Heart right ventricle (tissue), 16 donors: ENCODE measurements at regions not wholly inside any gene's neighbourhood (a gene's known extent, or its start where the extent isn't known, plus 50 kb on each side); places are given as distances from the start of the nearest gene placed in this dataset.

Experiments used
- ATAC-seq, 8 donors: fragments of 200-7000 bp; cut with Tn5 transposase; one replicate each; pipeline ENCODE4 v1.9.1; 2020; ENCODE audit warnings: mild to moderate bottlenecking in 8 of 8, moderate library complexity in 8 of 8, moderate number of reproducible peaks in 1 of 8
- DNase-seq, 2 donors: peaks; one replicate each; pipeline ENCODE4 v3.0.0-alpha.2; 2020
- H3K27ac ChIP-seq, 10 donors: fragments of 200-600 bp; sonication (generic) in 2 of 10; one replicate each; pipeline versions ENCODE4 v1.5.0 to v1.8.0; 2020 to 2022; ENCODE audit warnings: mild to moderate bottlenecking in 3 of 10
- H3K27me3 ChIP-seq, 7 donors: fragments of 200-600 bp; one replicate each; pipeline ENCODE4 v1.8.0; 2021 to 2022; ENCODE audit warnings: mild to moderate bottlenecking in 2 of 7
- H3K36me3 ChIP-seq, 9 donors: fragments of 200-600 bp; sonication (generic) in 1 of 9; one replicate each; pipeline versions ENCODE4 v1.5.0 to v1.8.0; 2020 to 2022; ENCODE audit warnings: mild to moderate bottlenecking in 2 of 9
- H3K4me1 ChIP-seq, 9 donors: fragments of 200-600 bp; sonication (generic) in 1 of 9; one replicate each; pipeline versions ENCODE4 v1.5.0 to v1.8.0; 2020 to 2022; ENCODE audit warnings: mild to moderate bottlenecking in 4 of 9
- H3K4me3 ChIP-seq, 10 donors: fragments of 200-600 bp; sonication (generic) in 2 of 10; one replicate each; pipeline versions ENCODE4 v1.5.0 to v1.8.0; 2020 to 2022; ENCODE audit warnings: mild to moderate bottlenecking in 7 of 10, moderate library complexity in 2 of 10
- H3K9me3 ChIP-seq, 11 donors: fragments of 200-600 bp in 10 of 11; sonication (generic) in 2 of 11; one replicate each; pipeline versions ENCODE4 v1.5.0 to v1.8.0; 2013 to 2022; ENCODE audit warnings: mild to moderate bottlenecking in 2 of 11, control low read depth in 1 of 11, moderate library complexity in 1 of 11
- WGBS, 2 donors: extraction: QIAGEN DNeasy Blood & Tissue Kit; methylation state at CpG; one replicate each; pipeline ENCODE4 v1.1.7; 2013; ENCODE audit warnings: inconsistent platforms in 1 of 2; 5-methylcytosine and 5-hydroxymethylcytosine counted together
- intact Hi-C, 10 donors: fragments of 100-400 bp; cut with DNase I; formaldehyde crosslinking; loops; one replicate each; pipeline versions ENCODE4 v1.11.1 to v1.14.2; 2022
- TF ChIP-seq, protein P1 (sequence below), 9 donors: fragments of 200-600 bp; sonication (generic) in 2 of 9; IDR thresholded peaks; one replicate each; pipeline versions ENCODE4 v1.5.0 to v1.8.0; 2021 to 2022; ENCODE audit warnings: antibody characterized with exemption in 9 of 9, mild to moderate bottlenecking in 5 of 9, moderate library complexity in 1 of 9
- donor health status: Arrhythmogenic right ventricular cardiomyopathy.
- donor health status: ischemic (EF 13 %, LVEDD 7.1; RV severe dilation, severe dysfunction).
- donor health status: healthy with polysubstance abuse.
- donor health status: DM: no; HTN: yes; CAD: no.
- donor health status: DM: no; HTN: no; CAD: no.
- donor health status: ischemic (EF 25% LVEDD 6.9; RV normal size, moderate dysfunction).
- donor health status: ischemic (EF 25% LVEDD 5.7; RV mildly dilated, moderate dysfunction).
- donor health status: healthy.
- donor health status: DM: yes; HTN: yes; CAD: no.
- donor health status: Ischemic cardiomyopathy.
- donor health status: ischemic (EF 35%, LVEDD 5.7; RV mildly dilated, moderate dysfunction).
- donor health status: nonischemic (EF 11% LVEDD 7.7; RV severe dilation, severe dysfunction).
- donor health status: DM: yes; HTN: yes; CAD: no.
- donor health status: PGD.
- donor health status: ischemic (EF 29% LVEDD 5.4; RV normal size, mild dysfunction).
- donor health status: nonischemic (EF 23%, LVEDD 6.1; RV moderate dilation, normal function).

DNA sequence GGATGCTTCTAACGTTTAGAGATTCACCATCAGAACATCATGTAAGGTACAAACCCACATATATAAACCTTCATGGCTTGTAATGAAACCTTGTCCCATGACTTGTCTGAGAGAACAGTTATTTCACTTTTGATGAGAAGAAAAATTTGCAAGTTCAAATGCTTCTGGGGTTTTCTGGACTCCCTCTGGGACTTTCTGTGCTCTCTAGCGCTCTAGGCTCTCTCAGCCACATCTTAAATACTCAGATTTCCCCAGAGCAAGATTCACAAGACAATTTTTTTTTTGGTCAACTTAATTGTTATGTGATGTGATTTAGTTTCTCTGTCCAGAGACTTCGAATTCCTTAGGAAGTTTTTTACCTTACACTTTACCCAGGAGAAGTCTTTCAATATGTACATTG, 282.8 kb upstream of the EDNRB start:
- intact Hi-C loops, result no loop called here
- DNase-seq (no peak), ATAC-seq (no peak)
- Histone ChIP-seq H3K36me3 (no peaks in the 10 kb centered on the region), H3K4me1 (no peaks in the 10 kb centered on the region), H3K9me3 (no peaks in the 10 kb centered on the region), H3K4me3 (no peak overlapping the region), H3K27ac (no peak overlapping the region), H3K27me3 (no peaks in the 10 kb centered on the region)
- WGBS, 2 donors, result 73 to 75% methylated on average over 3 of the region's 3 CpGs
- TF ChIP-seq, protein P1, sequence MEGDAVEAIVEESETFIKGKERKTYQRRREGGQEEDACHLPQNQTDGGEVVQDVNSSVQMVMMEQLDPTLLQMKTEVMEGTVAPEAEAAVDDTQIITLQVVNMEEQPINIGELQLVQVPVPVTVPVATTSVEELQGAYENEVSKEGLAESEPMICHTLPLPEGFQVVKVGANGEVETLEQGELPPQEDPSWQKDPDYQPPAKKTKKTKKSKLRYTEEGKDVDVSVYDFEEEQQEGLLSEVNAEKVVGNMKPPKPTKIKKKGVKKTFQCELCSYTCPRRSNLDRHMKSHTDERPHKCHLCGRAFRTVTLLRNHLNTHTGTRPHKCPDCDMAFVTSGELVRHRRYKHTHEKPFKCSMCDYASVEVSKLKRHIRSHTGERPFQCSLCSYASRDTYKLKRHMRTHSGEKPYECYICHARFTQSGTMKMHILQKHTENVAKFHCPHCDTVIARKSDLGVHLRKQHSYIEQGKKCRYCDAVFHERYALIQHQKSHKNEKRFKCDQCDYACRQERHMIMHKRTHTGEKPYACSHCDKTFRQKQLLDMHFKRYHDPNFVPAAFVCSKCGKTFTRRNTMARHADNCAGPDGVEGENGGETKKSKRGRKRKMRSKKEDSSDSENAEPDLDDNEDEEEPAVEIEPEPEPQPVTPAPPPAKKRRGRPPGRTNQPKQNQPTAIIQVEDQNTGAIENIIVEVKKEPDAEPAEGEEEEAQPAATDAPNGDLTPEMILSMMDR (IDR thresholded peaks at IDR 0.05), result no peak

DNA sequence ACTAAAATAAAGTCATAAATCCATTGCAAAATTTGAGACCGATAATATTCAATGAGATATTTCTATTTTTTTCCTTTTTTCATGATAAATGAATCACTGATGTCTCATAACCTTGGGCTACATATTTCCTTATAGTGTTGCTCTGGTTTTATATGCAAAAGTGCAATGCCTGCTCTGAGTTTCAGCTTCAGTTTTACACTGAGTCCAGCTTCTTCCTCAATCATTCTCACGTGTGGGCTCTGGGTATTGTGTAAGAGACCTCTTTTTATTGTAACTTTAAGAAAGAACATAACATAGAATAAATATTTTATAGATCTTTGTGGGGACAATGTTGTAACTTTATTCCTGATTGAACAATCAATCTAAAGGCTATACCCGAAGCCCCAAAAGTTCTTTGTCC, 280.2 kb upstream of the EDNRB start:
- Histone ChIP-seq H3K27ac (no peak overlapping the region), H3K4me3 (no peak overlapping the region), H3K27me3 (peaks cover 0 to 6% (median 0%) of the 10 kb centered on the region in 7 donors), H3K4me1 (no peaks in the 10 kb centered on the region), H3K9me3 (no peaks in the 10 kb centered on the region), H3K36me3 (no peaks in the 10 kb centered on the region)
- ATAC-seq (no peak), DNase-seq (no peak)
- 74 to 81% methylated on average over 3 of the region's 3 CpGs for WGBS, 2 donors
- intact Hi-C loops, result no loop called here
- TF ChIP-seq, protein P1 (IDR thresholded peaks at IDR 0.05), result no peak

DNA sequence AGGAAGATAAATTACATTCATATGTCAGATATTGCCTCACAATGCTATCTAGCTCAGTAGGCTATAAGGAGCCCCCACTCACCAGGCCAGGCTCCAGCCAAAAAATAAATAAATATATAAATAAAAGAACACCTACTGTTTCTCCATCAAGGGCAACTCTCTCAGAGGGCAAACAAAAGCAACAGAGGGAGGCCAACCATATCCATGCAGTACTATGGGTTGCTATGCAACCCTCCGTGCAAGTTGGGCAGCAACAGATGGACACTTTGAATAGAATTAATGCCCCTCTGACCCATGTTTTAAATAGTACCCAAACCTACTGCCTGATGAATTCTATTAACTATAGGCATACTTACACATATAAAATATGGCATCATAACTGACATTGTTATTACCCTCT, 279.8 kb upstream of the EDNRB start:
- WGBS, 2 donors, result 73 to 88% methylated on average over 1 of the region's 1 CpG
- peaks cover 0 to 6% (median 0%) of the 10 kb centered on the region in 7 donors for H3K27me3 ChIP-seq
- TF ChIP-seq, protein P1 (IDR thresholded peaks at IDR 0.05), result no peak

DNA sequence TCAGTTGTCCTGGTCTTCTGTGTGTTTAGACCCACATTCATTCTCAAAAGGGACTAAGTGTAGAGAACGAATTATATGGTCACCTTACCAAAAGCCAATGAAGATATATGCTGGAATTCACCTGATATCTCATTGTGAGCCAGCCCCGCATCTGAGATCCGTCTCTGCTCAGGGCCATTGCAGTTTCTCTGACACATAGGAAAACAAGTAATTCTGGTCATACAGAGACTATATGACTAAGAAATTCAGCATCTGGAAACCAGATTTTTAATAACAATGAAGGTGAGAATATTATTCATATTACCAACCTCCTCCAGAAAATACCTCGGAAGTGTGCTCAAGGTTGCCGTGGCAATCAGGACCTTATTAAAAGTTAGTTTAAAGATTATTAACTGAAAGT, 278.6 kb upstream of the EDNRB start:
- TF ChIP-seq, protein P1 (IDR thresholded peaks at IDR 0.05), result no peak
- Histone ChIP-seq H3K4me1 (no peaks in the 10 kb centered on the region), H3K9me3 (no peaks in the 10 kb centered on the region), H3K27ac (no peak overlapping the region), H3K36me3 (no peaks in the 10 kb centered on the region), H3K27me3 (peaks cover 0 to 6% (median 0%) of the 10 kb centered on the region in 7 donors), H3K4me3 (no peak overlapping the region)
- ATAC-seq, result no peak
- no peak for DNase-seq
- intact Hi-C loops, result no loop called here
- WGBS, 2 donors, result 81 to 83% methylated on average over 5 of the region's 5 CpGs

More for the DNA sequence above, 279.8 kb upstream of the EDNRB start:
- ATAC-seq, result no peak
- H3K36me3 ChIP-seq, result no peaks in the 10 kb centered on the region
- no peaks in the 10 kb centered on the region for H3K9me3 ChIP-seq
- H3K27ac ChIP-seq, result no peak overlapping the region
- DNase-seq, result no peak
- no peaks in the 10 kb centered on the region for H3K4me1 ChIP-seq
- intact Hi-C loops, result no loop called here
- no peak overlapping the region for H3K4me3 ChIP-seq
